Midbrain (tissue), 1 donor: ENCODE measurements at regions not wholly inside any gene's neighbourhood (a gene's known extent, or its start where the extent isn't known, plus 50 kb on each side); places are given as distances from the start of the nearest gene placed in this dataset.
"Not testable (repeated sequence)": the region's sequence is repeated elsewhere in the genome, so short reads cannot be mapped to it uniquely, and the experiment has no call there.

ENCODE experiments used
- DNase-seq: peaks from one replicate; lab custom pipeline; 2025; lab: John Stamatoyannopoulos, UW

GRCh38 chr22:22346401-22347107 is 102.0 kb downstream of the VPREB1 start:
- DNase-seq, result no peak

- peak; percentile 81 for DNase-seq
Observed at GRCh38 chr22:22348127-22348814, 103.7 kb downstream of the VPREB1 start.

- no peak for DNase-seq
Observed at GRCh38 chr22:22348815-22349454, 104.3 kb downstream of the VPREB1 start.

- DNase-seq, result no peak
Observed at GRCh38 chr22:22349455-22349836, 104.9 kb downstream of the VPREB1 start.

- no peak for DNase-seq
Observed at GRCh38 chr22:22351366-22351765, 106.8 kb downstream of the VPREB1 start.

GRCh38 chr22:22352371-22352999 is 107.9 kb downstream of the VPREB1 start:
- DNase-seq, result no peak

GRCh38 chr22:22355096-22355834 is 110.7 kb downstream of the VPREB1 start:
- no peak for DNase-seq

- peak; percentile 85 for DNase-seq
Observed at GRCh38 chr22:22357024-22357883, 112.7 kb downstream of the VPREB1 start.

GRCh38 chr22:22358152-22358551 is 113.6 kb downstream of the VPREB1 start:
- no peak for DNase-seq

GRCh38 chr22:22358686-22359085 is 114.1 kb downstream of the VPREB1 start:
- DNase-seq, result no peak

- DNase-seq, result no peak
Observed at GRCh38 chr22:22359465-22359864, 114.9 kb downstream of the VPREB1 start.

- DNase-seq, result no peak
Observed at GRCh38 chr22:22360014-22360413, 115.4 kb downstream of the VPREB1 start.

- DNase-seq, result no peak
Observed at GRCh38 chr22:22362311-22362710, 117.7 kb downstream of the VPREB1 start.

GRCh38 chr22:22362936-22363335 is 118.3 kb downstream of the VPREB1 start:
- DNase-seq, result no peak

GRCh38 chr22:22364207-22364606 is 119.6 kb downstream of the VPREB1 start:
- DNase-seq, result no peak

GRCh38 chr22:22366537-22366936 is 122.0 kb downstream of the VPREB1 start:
- DNase-seq, result no peak

- DNase-seq, result peak; percentile 45
Observed at GRCh38 chr22:22368516-22368915, 123.9 kb downstream of the VPREB1 start.

- not testable (repeated sequence) for DNase-seq
Observed at GRCh38 chr22:22369219-22369963, 124.8 kb downstream of the VPREB1 start.

GRCh38 chr22:22369964-22370270 is 125.3 kb downstream of the VPREB1 start:
- no peak for DNase-seq

GRCh38 chr22:22371031-22371541 is 126.5 kb downstream of the VPREB1 start:
- DNase-seq, result peak; percentile 23
